GM18520 (cell line): ENCODE measurements at regions not wholly inside any gene's neighbourhood (a gene's known extent, or its start where the extent isn't known, plus 50 kb on each side); places are given as distances from the start of the nearest gene placed in this dataset.
"Not testable (repeated sequence)": the region's sequence is repeated elsewhere in the genome, so short reads cannot be mapped to it uniquely, and the experiment has no call there.

Experiments used
- ATAC-seq: cut with Tn5 transposase; IDR thresholded peaks from one replicate; pipeline ENCODE4 v1.9.1; 2021; ENCODE audit not compliant: unreplicated experiment

- no peak for ATAC-seq
These were observed 285.2 kb downstream of the MYCN start for GRCh38 chr2:16225545-16225944.

GRCh38 chr2:16225071-16225470 is 284.7 kb downstream of the MYCN start:
- ATAC-seq, result no peak

GRCh38 chr2:16224298-16225045 is 284.1 kb downstream of the MYCN start:
- no peak for ATAC-seq

GRCh38 chr2:16223841-16224177 is 283.5 kb downstream of the MYCN start:
- ATAC-seq, result no peak

GRCh38 chr2:16223161-16223840 is 283.0 kb downstream of the MYCN start:
- no peak for ATAC-seq

- ATAC-seq, result no peak
These were observed 282.0 kb downstream of the MYCN start for GRCh38 chr2:16222326-16222725.

- no peak for ATAC-seq
These were observed 281.2 kb downstream of the MYCN start for GRCh38 chr2:16221461-16222010.

- ATAC-seq, result no peak
These were observed 279.1 kb downstream of the MYCN start for GRCh38 chr2:16219292-16219975.

- no peak for ATAC-seq
These were observed 278.3 kb downstream of the MYCN start for GRCh38 chr2:16218625-16219024.

GRCh38 chr2:16218161-16218560 is 277.8 kb downstream of the MYCN start:
- ATAC-seq, result no peak

- not testable (repeated sequence) for ATAC-seq
These were observed 277.4 kb downstream of the MYCN start for GRCh38 chr2:16217741-16218140.

GRCh38 chr2:16217291-16217690 is 276.9 kb downstream of the MYCN start:
- no peak for ATAC-seq

GRCh38 chr2:16216558-16216945 is 276.2 kb downstream of the MYCN start:
- ATAC-seq, result no peak

- ATAC-seq, result no peak
These were observed 275.7 kb downstream of the MYCN start for GRCh38 chr2:16215902-16216557.

GRCh38 chr2:16214861-16215260 is 274.5 kb downstream of the MYCN start:
- no peak for ATAC-seq

GRCh38 chr2:16214391-16214790 is 274.0 kb downstream of the MYCN start:
- ATAC-seq, result no peak

- ATAC-seq, result no peak
These were observed 272.0 kb downstream of the MYCN start for GRCh38 chr2:16212321-16212720.

GRCh38 chr2:16211341-16211740 is 271.0 kb downstream of the MYCN start:
- ATAC-seq, result no peak

GRCh38 chr2:16210841-16211240 is 270.5 kb downstream of the MYCN start:
- ATAC-seq, result no peak

GRCh38 chr2:16209799-16210198 is 269.4 kb downstream of the MYCN start:
- ATAC-seq, result no peak

- no peak for ATAC-seq
These were observed 268.6 kb downstream of the MYCN start for GRCh38 chr2:16208921-16209320.
